NCI-H1417 (cell line): ENCODE measurements at regions not wholly inside any gene's neighbourhood (a gene's known extent, or its start where the extent isn't known, plus 50 kb on each side); places are given as distances from the start of the nearest gene placed in this dataset.

Source experiments
- DNase-seq, 3 experiments: peaks; one replicate each; lab custom pipeline; 2025; lab: John Stamatoyannopoulos, UW

GRCh38 chr13:99892866-99893504 lies 78.6 kb downstream of the ZIC5 start:
- no peak for DNase-seq

GRCh38 chr13:99892196-99892613 lies 79.4 kb downstream of the ZIC5 start:
- peak in 2 of 3 experiments; percentile 13 to 47 for DNase-seq

GRCh38 chr13:99886706-99887105 lies 84.9 kb downstream of the ZIC5 start:
- DNase-seq: no peak

GRCh38 chr13:99884913-99885312 lies 86.7 kb downstream of the ZIC5 start:
- DNase-seq: no peak

- no peak for DNase-seq
Measured at GRCh38 chr13:99883805-99884204, 87.8 kb downstream of the ZIC5 start.

GRCh38 chr13:99878921-99879610 lies 92.5 kb downstream of the ZIC5 start:
- DNase-seq: no peak

GRCh38 chr13:99876651-99877050 lies 94.9 kb downstream of the ZIC5 start:
- no peak for DNase-seq

GRCh38 chr13:99875391-99875790 lies 96.2 kb downstream of the ZIC5 start:
- DNase-seq: peak in 2 of 3 experiments; percentile 60 to 82

- DNase-seq: peak in 2 of 3 experiments; percentile 42 to 75
Measured at GRCh38 chr13:99873832-99874430, 97.6 kb downstream of the ZIC5 start.

- DNase-seq: peak in 2 of 3 experiments; percentile 52 to 76
Measured at GRCh38 chr13:99873141-99873540, 98.4 kb downstream of the ZIC5 start.

GRCh38 chr13:99871249-99871898 lies 100.2 kb downstream of the ZIC5 start:
- peak; percentile 27 to 96 (median 74) for DNase-seq

GRCh38 chr13:99870541-99870940 lies 101.0 kb downstream of the ZIC5 start:
- no peak for DNase-seq

- no peak for DNase-seq
Measured at GRCh38 chr13:99869830-99870229, 101.7 kb downstream of the ZIC5 start.

- DNase-seq: peak in 2 of 3 experiments; percentile 62 to 81
Measured at GRCh38 chr13:99868767-99869166, 102.8 kb downstream of the ZIC5 start.

GRCh38 chr13:99867535-99868257 lies 103.9 kb downstream of the ZIC5 start:
- peak in 2 of 3 experiments; percentile 48 to 78 for DNase-seq

- peak in 2 of 3 experiments; percentile 12 to 59 for DNase-seq
Measured at GRCh38 chr13:99866781-99867180, 104.8 kb downstream of the ZIC5 start.

GRCh38 chr13:99865420-99865930 lies 106.1 kb downstream of the ZIC5 start:
- no peak for DNase-seq

- no peak for DNase-seq
Measured at GRCh38 chr13:99864627-99864990, 107.0 kb downstream of the ZIC5 start.

GRCh38 chr13:99863789-99864626 lies 107.6 kb downstream of the ZIC5 start:
- DNase-seq: no peak

GRCh38 chr13:99862244-99862643 lies 109.3 kb downstream of the ZIC5 start:
- DNase-seq: no peak

- no peak for DNase-seq
Measured at GRCh38 chr13:99861771-99862170, 109.8 kb downstream of the ZIC5 start.
